GM10847 (cell line): ENCODE measurements at regions not wholly inside any gene's neighbourhood (a gene's known extent, or its start where the extent isn't known, plus 50 kb on each side); places are given as distances from the start of the nearest gene placed in this dataset.

Source experiments
- POLR2A ChIP-seq: IDR thresholded peaks from 2 replicates; pipeline ENCODE4 v1.6.1; 2011; ENCODE audit not compliant: insufficient read length; ENCODE audit errors: extremely low read depth

DNA sequence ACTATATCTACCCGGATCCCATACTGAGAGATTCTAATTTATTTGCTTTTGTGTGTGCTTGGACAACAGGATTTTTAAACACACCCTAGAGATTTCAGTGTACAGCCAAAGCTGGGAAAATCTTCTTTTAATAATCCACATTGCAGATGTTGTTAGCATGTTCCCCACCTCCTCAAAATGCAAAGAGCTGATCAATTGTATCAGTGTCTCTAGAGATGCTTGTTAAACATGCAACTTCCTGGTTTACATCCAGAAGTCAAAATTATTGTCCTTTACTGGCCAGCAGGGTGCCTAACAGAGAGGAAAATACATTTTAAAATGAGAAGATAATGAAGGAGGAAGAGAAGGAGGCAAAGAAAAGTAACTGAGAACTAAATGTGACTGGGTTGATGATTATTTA, 793.3 kb downstream of the SEMA5A start:
- no peak for TF ChIP-seq POLR2A

DNA sequence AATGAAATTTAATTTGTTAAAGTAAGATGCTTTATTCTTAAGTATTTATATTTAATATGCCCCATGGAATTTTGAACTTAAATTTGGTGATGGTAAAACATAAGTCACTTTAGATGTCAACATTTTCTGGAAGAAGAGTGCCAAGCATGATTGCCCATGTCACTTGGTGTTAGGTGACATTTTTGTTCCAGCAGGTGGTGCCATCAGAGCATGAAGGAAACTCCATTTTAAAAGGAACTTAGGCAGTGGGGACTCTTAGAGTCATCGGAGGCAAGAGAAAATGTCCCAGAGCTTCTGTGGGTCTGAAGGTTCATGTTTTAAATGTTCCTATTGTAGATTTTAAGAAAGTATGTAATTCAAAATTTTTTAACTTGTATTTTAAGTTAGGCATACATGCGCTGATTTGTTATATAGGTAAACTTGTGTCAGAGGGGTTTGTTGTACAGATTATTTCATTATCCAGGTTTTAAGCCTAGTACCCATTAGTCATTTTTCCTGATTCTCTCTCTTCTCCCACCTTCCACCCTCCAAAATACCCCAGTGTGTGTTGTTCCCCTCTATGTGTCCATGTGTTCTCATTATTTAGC, 789.3 kb downstream of the SEMA5A start:
- no peak for TF ChIP-seq POLR2A

DNA sequence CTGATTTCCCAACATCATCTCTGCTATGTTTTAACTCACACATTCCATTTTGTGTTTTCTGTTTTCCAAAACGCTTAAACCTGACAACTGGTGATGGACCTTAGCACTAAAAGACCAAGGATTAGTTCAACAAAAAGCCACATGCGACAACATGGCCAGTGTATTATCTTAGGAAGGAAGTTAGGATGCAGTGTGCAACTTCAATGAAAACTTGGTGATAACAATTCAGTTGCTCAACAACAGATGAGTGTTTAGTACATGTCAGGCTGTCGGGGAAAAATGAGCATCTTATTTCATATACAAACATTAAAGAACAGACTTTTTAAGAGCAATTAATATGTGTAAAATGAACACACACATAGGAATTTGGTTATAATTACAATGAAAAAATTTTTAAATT, 780.0 kb downstream of the SEMA5A start:
- TF ChIP-seq POLR2A = no peak

DNA sequence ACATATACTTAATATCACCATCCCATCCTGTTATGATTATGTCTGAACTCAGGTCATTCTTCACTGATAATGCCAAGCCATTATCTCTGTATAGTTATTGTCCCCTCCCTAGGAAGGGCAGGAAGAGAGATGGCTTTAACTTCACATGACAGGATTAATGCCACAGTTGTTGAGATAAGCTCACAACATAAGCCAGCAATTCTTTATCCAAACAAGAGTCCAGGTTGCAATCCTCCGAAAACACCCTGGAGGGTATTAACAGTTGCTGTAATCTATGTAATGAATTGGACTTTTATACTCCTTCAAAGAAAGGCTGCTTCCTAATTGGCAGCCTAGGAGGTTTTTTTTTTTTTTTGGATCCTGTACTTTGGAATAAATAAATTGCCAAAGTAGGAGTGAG, 779.4 kb downstream of the SEMA5A start:
- no peak for TF ChIP-seq POLR2A

DNA sequence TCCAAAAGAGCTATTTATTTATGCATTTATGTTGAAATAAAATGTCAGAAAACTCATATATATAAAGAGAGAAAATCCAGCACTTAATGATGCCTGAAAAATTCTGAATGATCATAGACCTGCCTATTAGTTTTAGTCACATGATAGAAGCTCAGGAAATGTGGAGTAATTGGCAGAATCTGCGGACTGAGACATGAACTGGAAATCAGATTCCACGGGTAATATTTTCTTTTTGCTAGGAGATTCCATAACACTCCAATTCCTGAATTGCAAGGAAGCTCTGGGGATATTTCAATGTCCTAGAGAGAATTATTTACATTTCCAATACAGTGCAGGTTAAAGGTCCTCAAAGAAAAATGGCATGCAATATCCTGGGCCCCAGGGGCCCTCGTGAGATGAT, 778.8 kb downstream of the SEMA5A start:
- no peak for TF ChIP-seq POLR2A

DNA sequence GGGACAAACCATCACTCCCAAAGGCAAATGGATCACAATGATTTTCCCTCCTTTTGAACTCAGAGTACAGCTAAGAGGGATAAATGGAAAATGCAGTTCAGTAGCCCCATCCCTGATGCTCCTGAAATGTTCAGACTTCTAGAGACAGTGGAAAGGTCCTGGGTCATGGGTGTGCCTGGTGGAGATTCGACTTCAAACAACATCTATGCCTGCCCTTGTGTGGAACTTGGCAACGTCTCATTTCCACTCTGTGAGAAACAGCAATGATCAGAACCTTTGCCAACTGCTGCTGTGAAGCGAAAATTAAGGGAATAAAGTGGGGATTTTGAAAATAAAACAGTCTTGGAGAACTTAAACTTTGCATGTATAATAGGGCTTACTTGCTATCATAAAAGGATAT, 778.1 kb downstream of the SEMA5A start:
- no peak for TF ChIP-seq POLR2A

DNA sequence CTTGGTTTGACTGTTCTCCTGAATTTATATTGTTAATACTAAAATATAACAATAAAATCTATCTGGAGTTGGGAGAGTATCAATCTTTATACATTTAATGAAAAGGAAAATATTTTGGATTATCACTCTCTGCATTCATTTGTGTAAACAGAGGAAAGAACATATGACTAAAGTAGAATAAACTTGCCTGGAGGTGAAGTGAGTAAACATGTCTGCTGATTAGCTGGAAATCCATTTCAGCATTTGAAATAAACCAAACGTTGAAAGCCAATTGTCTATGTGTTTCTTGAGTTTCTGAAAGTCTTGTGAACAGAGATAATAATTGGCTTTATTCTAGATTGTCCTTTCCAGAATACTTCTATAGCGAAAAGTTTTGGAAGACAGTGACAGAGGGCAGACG, 776.2 kb downstream of the SEMA5A start:
- no peak for TF ChIP-seq POLR2A

DNA sequence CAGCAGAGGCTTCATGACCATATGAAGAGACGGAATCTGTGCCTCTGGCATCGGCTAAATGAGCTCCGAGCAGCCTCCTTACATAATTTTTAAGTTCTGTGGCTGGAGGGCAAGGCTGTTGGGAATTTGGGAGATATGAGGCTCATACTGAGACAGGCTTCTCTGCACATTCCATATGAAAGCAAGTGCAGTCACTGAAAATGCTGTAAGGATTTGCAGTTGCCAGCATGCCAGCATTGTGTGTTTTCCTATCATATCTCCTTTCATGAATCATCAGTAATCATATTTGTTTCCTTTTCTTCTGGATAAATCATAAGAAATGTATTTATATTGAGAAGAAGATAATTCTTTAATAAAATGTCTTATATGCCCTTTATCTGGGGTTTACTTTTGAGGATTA, 775.4 kb downstream of the SEMA5A start:
- no peak for TF ChIP-seq POLR2A

DNA sequence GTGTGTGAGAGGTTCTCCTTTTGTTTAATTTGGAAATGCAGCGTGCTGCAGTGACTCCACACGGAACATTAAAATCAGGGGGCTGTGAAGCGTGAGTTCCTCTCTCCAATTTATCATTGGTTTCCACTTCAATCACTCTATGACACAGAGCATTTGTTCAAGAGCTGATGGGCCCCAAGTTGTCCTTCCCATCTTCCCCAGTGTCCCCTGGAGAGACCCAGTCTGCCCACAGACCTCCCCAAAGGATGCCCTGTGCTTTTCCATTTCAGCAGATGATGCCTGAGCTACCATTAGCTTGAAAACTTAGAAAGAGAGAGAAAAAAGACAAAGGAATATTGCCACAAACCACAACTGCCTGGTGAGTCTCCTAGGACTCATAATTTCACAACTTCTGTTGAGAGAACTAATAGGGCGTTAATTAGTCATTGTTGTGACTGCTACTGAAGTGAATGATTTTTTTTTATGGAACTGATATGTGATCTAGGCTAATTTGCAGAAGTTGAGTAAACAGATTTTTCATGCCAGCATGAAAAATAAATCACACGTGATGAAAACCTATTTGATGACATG, 772.7 kb downstream of the SEMA5A start:
- no peak for TF ChIP-seq POLR2A

DNA sequence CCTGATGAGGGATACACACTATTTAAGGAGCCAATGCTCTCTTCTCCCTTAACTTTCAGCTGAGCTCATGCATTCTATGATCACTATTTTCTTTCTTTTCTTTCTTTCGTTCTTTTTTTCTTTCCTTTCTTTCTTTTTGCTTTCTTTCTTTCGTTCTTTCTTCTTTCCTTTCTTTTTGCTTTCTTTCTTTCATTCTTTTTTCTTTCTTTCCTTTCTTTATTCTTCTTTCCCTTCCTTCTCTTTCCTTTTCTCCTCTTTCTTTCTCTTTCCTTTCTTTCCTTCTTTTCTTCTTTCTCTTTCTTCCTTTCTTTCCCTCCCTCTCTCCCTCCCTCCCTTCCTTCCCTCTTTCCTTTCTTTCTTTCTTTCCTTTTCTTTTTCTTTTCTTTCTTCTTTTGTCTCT, 761.2 kb downstream of the SEMA5A start:
- no peak for TF ChIP-seq POLR2A

DNA sequence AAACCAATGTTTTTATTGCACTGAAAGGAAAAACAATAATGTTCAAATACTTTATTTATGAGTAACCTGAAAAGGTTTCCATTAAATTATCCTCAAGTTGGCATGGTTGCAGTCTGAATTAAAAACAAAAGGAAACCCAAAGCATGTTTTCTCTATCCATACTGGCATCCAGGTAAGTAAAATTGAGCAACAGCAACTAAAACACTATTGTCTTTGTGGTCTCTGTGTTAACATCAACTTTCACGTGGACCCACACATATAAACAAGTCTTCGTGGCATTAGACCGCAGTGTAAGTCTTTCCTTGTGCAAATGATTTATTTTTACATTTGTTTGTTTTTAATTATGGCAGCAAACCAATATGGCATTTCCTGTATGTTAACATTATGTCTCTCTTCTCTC, 757.6 kb downstream of the SEMA5A start:
- TF ChIP-seq POLR2A = no peak

DNA sequence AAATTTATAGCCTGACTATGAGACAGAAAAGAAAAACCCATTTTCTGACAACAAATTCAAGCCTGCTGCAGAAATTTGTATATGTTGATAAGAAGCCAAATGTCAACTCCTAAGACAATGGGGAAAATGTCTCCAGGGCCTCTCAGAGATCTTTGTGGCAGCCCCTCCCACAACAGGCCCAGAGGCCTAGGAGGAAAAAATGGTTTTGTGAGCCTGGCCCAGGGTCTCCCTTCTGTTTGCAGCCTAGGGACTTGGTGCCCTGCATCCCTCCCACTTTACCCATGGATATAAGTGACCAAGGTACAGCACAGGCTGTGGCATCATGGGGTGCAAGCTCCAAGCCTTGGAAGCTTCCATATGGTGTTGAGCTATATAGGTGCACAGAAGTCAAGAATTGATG, 740.2 kb downstream of the SEMA5A start:
- no peak for TF ChIP-seq POLR2A

DNA sequence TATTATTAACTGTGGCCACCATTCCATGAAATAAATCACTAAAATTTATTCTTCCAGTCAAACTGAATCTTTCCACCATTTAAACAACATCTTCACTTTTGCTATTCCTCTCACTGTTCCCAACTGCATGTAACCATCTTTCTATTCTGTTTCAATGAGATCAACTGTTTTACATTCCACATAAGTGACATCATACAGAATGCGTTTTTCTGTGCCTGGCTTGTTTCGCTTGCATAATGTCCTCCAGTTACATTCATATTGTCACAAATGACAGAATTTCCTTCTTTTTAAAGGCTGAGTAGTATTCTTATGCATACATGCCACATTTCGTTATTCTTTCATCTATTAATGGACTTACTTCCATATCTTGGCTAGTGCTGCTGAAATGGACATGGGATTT, 738.2 kb downstream of the SEMA5A start:
- TF ChIP-seq POLR2A = no peak

DNA sequence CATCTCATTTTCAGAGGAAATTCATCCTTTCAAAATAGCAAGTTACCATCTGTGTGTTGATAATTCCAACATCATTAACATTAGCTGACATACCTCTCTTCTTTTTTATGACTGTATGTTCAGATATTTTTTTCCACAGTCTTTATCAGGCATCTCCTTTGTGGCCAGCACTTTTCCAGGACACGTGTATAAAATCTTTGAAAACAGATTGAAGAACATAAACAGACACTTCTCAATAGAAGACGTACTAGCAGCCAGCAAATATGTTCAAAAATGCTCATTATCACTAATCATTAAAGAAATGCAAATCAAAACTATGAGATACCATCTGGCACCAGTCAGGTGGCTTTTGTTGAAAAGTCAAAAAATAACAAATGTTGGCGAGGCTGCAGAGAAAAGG, 734.3 kb downstream of the SEMA5A start:
- TF ChIP-seq POLR2A = no peak

DNA sequence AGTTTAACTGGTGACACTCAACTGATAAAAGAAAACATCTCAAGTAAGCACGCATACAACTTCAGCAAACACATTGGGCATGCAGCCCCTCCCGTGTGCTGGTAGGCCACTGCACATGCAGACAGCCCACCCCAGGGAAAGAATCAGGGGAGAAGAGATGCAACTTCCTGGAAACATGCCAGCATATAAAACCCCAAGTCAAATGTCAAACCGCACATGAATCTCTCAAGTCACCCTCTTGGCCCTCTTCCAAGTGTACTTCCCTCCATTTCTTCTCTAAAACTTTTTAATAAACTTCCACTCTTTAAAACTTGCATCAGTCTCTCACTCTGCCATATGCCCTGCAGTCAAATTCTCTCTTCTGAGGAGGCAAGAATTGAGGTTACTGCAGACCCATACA, 732.7 kb downstream of the SEMA5A start:
- no peak for TF ChIP-seq POLR2A

DNA sequence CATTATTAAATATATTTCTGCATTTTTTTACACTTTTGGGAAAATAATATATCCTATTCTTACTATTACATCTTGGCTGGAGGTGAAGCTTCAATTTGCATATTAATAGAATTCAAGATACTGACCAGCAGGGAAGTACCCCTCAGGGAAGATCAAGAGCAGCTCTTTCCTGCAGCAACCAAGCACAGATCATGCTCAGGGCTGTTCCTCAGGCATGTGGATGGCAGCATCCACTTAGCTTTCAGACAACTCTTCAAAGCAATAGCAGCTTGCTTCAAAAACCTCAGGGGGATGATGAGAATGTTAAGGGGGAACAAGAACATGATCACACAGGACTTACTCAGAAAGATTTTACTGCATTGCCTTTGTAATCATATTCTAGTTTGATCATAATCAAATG, 731.8 kb downstream of the SEMA5A start:
- TF ChIP-seq POLR2A = no peak

DNA sequence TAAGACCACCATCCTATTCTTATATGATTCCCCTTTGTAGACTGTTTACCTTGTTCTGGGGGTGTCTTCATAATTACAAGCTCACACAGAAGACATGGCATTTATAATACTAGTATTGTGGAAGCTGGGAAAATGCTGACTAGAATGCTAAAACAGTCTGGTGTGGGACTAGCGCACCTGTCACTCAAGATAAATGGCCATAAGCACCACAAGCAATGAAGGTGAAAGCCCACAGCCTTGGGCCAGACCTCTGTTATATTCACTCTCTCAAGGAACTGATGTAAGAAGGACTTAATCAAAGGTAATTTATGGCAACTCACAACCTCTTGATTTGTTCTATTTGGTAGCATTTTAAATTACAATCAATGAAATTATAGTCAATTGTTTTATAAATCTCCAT, 721.5 kb downstream of the SEMA5A start:
- no peak for TF ChIP-seq POLR2A

DNA sequence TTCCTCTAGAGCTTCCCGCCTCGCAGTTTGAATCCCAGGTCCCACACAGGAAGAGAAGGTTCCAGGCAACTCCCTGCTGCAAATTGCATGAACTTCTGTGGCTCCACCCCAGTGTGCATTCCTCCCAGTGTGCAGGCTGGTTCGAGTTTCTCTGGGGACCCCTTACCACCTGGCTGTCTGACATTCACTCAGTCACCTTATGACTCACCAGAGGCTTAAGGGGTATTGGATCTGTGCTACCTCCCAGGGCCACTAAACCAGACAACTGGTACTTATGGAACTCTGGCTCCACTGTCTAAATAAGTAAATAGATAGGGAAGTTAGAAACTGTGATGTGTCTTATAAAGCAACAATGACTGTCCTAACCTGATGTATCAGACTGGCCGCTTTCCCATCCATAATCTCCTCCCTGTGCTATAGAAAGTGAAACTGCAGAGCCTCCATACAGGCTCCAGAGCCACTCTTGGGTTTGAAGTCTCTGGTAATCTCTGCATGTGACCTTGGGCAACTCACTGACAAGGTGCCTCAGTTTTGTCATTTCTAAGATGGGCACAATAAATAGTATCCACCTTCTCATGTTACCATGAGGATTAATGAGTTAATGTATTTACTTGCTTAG, 720.6 kb downstream of the SEMA5A start:
- no peak for TF ChIP-seq POLR2A

DNA sequence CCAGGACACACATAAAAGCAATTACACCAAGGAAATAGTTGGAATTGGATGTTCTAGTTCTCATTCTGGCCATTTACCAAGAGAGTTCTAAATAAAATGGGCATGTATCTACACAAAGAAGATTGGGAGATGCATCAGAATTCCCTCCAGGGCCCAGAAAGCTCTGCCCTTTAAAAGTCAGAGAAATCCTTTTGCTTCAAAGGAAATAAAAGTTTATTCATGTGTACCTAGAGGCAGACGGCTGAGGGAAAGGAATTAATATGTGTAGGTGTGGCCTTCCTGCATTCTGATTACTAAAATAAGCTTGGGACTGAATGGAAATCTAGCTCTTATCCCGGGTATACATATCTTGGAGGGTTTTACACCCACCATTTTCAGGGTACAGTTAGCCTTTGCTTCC, 719.4 kb downstream of the SEMA5A start:
- no peak for TF ChIP-seq POLR2A
